ENCODE measurements at regions not wholly inside any gene's neighbourhood (a gene's known extent, or its start where the extent isn't known, plus 50 kb on each side); places are given as distances from the start of the nearest gene placed in this dataset.

DNA sequence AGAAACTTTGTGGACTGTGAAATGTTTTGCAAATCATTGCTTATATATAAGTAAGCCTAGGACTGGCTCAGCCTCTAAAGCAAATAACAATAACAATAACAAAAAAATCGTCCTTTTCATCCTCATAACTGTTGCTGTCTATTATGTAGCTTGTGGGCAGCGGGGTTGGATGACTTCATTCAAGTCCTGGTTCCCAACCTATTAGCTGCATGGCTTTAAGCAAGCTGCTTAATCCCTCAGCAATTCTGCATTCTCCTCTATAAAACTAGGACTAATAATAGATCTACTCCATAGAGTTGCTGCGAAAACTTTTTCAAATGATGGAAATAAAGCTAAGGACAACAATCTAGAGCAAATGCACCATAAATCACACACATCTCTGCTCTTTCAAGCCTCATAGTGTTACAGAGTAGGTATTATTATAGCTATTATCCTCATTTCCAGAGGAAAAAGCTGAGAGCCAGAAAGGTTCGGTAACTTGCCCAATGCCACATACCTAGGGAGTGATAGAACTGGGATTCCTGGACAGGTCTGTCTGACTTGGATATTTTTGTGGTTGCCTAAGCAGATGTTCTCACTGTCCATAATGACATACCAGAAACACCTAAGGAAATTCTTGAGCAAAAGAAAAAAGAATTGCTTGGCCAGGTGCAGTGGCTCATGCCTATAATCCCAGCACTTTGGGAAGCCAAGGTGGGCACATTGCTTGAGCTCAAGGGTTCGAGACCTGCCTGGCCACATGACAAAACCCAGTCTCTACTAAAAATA lies 98.8 kb upstream of the ADRA1B start:
- Histone ChIP-seq H3K4me1 (replicated peaks) (peaks cover 9% of the 10 kb centered on the region), H3K27me3 (replicated peaks) (no peaks in the 10 kb centered on the region), H3K4me3 (no peak overlapping the region), H3K9me3 (replicated peaks) (no peaks in the 10 kb centered on the region), H3K36me3 (no peaks in the 10 kb centered on the region), H3K27ac (no peak overlapping the region)
- peak in 1 of 2 experiments; percentile 16 for DNase-seq (ENCODE audit: low read depth in 1 of 2, low spot score in 2 of 2)

GRCh38 chr5:159819591-159820411 lies 96.5 kb upstream of the ADRA1B start:
- Histone ChIP-seq H3K36me3 (no peaks in the 10 kb centered on the region), H3K4me3 (no peak overlapping the region), H3K9me3 (replicated peaks) (no peaks in the 10 kb centered on the region), H3K27ac (no peak overlapping the region), H3K4me1 (replicated peaks) (peaks cover 14% of the 10 kb centered on the region), H3K27me3 (replicated peaks) (no peaks in the 10 kb centered on the region)
- no peak for DNase-seq (ENCODE audit: low read depth in 1 of 2, low spot score in 2 of 2)

- no peaks in the 10 kb centered on the region for H3K36me3 ChIP-seq
- H3K27ac ChIP-seq, result no peak overlapping the region
- H3K9me3 ChIP-seq (replicated peaks), result no peaks in the 10 kb centered on the region
- peaks cover 23% of the 10 kb centered on the region for H3K4me1 ChIP-seq (replicated peaks)
- H3K27me3 ChIP-seq (replicated peaks), result no peaks in the 10 kb centered on the region
- no peak for DNase-seq (ENCODE audit: low read depth in 1 of 2, low spot score in 2 of 2)
- no peak overlapping the region for H3K4me3 ChIP-seq
These were observed 95.6 kb upstream of the ADRA1B start for GRCh38 chr5:159820692-159821091.

DNA sequence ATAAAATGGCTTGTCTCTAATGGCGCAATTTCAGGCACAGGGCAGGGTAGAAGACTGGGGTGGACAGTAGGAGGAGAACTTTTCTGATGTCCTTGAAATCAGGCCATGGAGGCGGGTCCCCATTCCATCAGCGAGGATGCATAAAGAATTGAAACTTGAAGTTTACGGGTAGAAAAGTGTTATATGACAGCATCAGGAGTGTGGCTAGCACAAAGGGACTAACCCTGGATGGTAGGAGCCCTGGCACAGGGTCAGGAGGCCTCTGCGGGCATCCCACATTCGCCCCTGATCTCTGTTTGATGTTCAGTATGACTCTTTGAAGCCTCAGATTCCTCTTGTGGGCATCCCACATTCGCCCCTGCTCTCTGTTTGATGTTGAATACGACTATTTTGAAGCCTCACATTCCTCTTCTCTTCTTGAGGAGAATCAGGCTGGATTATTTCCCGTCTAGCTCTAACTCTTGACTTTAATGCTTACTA lies 94.8 kb upstream of the ADRA1B start:
- Histone ChIP-seq H3K4me3 (no peak overlapping the region), H3K36me3 (no peaks in the 10 kb centered on the region), H3K4me1 (replicated peaks) (peaks cover 31% of the 10 kb centered on the region), H3K9me3 (replicated peaks) (no peaks in the 10 kb centered on the region), H3K27ac (no peak overlapping the region), H3K27me3 (replicated peaks) (no peaks in the 10 kb centered on the region)
- no peak for DNase-seq (ENCODE audit: low read depth in 1 of 2, low spot score in 2 of 2)

DNA sequence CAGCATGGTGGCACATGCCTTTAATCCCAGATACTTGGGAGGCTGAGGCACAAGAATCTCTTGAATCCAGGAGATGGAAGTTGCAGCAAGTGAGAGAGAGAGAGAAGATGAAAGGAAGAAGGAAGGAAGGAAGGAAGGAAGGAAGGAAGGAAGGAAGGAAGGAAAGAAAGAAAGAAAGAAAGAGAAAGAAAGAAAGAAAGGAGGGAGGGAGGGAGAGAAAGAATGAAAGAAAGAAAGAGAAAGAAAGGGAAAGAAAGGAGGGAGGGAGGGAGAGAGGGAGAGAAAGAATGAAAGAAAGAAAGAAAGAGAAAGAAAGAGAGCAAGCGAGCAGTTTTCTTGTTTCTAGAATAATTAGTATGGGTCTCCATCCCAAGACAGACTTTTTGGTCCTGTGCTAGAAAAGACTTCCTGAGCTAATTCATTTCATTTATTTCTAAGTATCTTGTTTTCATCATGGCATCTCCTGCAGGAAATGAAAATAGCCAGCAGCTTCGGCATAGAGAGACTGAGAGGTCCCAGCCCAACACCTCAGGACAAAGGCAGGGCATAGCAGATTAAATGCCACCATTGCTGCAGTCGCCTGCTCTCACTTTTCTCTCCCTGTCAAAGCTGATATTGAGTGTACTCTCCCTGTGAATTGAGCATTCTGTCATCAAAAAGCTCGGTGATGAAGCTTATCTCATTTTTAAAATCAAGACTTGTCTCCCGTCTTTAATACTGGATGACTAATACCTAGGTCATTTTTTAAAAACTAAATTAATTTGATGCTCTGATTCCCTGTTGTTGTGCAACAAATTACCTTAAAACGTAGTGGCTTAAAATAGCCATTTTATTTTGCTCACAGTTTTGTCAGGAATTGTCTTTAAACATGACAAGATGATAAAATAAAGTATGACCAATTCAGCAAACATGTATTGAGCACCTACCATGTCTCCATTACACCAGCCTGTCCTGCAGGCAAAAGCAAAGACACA lies 91.8 kb upstream of the ADRA1B start:
- no peak overlapping the region for H3K4me3 ChIP-seq
- H3K4me1 ChIP-seq (replicated peaks), result peaks cover 36% of the 10 kb centered on the region
- no peaks in the 10 kb centered on the region for H3K27me3 ChIP-seq (replicated peaks)
- DNase-seq (ENCODE audit: low read depth in 1 of 2, low spot score in 2 of 2), result no peak
- no peaks in the 10 kb centered on the region for H3K9me3 ChIP-seq (replicated peaks)
- no peaks in the 10 kb centered on the region for H3K36me3 ChIP-seq
- no peak overlapping the region for H3K27ac ChIP-seq

GRCh38 chr5:159825551-159826051 lies 90.7 kb upstream of the ADRA1B start:
- no peak for DNase-seq (ENCODE audit: low read depth in 1 of 2, low spot score in 2 of 2)
- no peak overlapping the region for H3K27ac ChIP-seq
- no peak overlapping the region for H3K4me3 ChIP-seq
- no peaks in the 10 kb centered on the region for H3K36me3 ChIP-seq
- no peaks in the 10 kb centered on the region for H3K27me3 ChIP-seq (replicated peaks)
- no peaks in the 10 kb centered on the region for H3K9me3 ChIP-seq (replicated peaks)
- H3K4me1 ChIP-seq (replicated peaks), result peaks cover 28% of the 10 kb centered on the region

- H3K4me1 ChIP-seq (replicated peaks), result peaks cover 28% of the 10 kb centered on the region
- peak; percentile 51 to 64 for DNase-seq (ENCODE audit: low read depth in 1 of 2, low spot score in 2 of 2)
- no peak overlapping the region for H3K27ac ChIP-seq
These were observed 89.7 kb upstream of the ADRA1B start for GRCh38 chr5:159826351-159827214.

DNA sequence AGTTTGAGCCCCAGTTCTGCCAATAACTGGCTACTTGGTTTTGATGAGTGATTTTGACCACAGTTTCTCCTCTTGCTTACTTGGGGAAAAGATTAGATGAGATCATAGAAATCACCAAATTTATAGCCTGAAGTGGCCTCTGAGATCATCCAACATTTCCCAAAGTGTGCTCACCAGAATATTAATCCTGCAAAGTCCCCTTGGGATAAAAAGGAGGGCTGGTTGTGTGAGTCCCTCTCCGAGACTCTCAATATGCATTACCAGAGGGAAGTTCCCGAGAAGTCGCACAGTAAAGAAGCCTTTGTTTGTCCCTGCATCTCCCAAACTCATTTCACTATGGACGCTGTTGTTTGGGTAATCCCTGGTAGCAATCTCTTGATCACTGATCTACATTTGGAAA lies 88.4 kb upstream of the ADRA1B start:
- no peaks in the 10 kb centered on the region for H3K9me3 ChIP-seq (replicated peaks)
- H3K27ac ChIP-seq, result no peak overlapping the region
- H3K4me1 ChIP-seq (replicated peaks), result peaks cover 28% of the 10 kb centered on the region
- no peak for DNase-seq (ENCODE audit: low read depth in 1 of 2, low spot score in 2 of 2)
- no peak overlapping the region for H3K4me3 ChIP-seq
- no peaks in the 10 kb centered on the region for H3K36me3 ChIP-seq
- no peaks in the 10 kb centered on the region for H3K27me3 ChIP-seq (replicated peaks)

More at GRCh38 chr5:159826351-159827214, 89.7 kb upstream of the ADRA1B start:
- H3K36me3 ChIP-seq, result no peaks in the 10 kb centered on the region
- H3K27me3 ChIP-seq (replicated peaks), result no peaks in the 10 kb centered on the region
- no peaks in the 10 kb centered on the region for H3K9me3 ChIP-seq (replicated peaks)
- H3K4me3 ChIP-seq, result no peak overlapping the region

DNA sequence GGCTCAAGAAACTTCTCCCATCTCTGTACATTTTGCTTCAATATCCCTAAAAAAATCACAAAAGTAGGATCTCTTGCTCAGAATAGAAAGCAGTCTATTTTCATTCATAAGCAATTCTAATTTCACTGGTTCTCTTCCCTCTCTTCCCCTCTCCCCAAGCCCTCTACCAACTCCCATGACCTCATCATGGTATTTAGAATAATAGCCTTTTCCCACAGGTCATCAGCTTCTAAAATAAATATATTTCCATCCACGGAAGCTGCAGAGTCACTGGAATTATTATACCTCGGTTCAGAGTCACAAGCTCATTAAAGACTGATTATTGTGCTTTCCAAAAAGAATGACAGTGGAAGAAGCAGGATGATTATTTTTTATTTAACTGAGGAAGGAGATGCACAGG lies 84.2 kb upstream of the ADRA1B start:
- no peaks in the 10 kb centered on the region for H3K27me3 ChIP-seq (replicated peaks)
- H3K27ac ChIP-seq, result no peak overlapping the region
- H3K36me3 ChIP-seq, result no peaks in the 10 kb centered on the region
- no peaks in the 10 kb centered on the region; the same call in 1 of the 2 replicates for H3K9me3 ChIP-seq (replicated peaks)
- H3K4me3 ChIP-seq, result no peak overlapping the region
- no peak for DNase-seq (ENCODE audit: low read depth in 1 of 2, low spot score in 2 of 2)
- peaks cover 11% of the 10 kb centered on the region for H3K4me1 ChIP-seq (replicated peaks)

DNA sequence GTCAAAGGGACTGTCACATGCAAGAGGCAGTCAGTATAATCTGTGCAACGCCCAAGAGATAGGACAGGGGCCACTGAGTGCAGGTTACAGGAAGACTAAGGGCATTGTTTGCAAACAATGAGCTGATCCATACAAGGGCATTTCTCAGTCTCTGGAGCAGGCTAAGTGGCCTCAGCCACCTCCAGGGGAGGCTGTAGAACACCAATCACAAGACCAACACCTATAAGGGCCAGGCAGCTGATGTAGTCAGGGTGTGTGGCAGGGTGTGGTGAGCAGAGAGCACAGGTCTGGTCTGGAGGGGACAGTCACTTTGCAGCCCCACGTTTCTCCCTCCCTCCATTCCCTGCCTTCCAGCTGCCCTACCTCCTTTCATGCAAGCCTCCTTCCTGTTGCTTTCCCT lies 83.2 kb upstream of the ADRA1B start:
- no peaks in the 10 kb centered on the region for H3K27me3 ChIP-seq (replicated peaks)
- H3K4me1 ChIP-seq (replicated peaks), result peaks cover 10% of the 10 kb centered on the region
- no peak for DNase-seq (ENCODE audit: low read depth in 1 of 2, low spot score in 2 of 2)
- no peaks in the 10 kb centered on the region for H3K36me3 ChIP-seq
- H3K27ac ChIP-seq, result no peak overlapping the region
- no peaks in the 10 kb centered on the region; the same call in 1 of the 2 replicates for H3K9me3 ChIP-seq (replicated peaks)
- no peak overlapping the region for H3K4me3 ChIP-seq

DNA sequence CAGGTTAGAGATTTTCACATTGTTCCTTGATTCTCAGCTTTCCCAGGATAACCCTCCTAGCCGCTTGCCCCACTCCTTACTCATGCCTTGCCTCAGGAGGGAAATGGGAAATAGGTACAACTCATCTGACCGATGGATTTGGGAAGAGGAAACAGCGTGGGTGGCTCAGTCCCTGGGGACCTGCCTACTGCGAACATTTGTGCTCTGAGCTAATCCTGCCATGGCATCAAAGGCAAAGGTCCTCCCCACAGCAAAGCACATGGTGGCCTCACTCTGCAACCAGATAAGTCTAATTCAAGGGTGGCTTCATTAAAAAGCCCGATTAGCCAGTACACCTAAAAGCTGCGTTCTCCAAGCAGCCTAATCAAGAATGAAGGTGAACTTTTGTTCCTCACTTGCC lies 82.4 kb upstream of the ADRA1B start:
- Histone ChIP-seq H3K36me3 (no peaks in the 10 kb centered on the region), H3K4me1 (replicated peaks) (peaks cover 14% of the 10 kb centered on the region), H3K9me3 (replicated peaks) (peaks cover 2% of the 10 kb centered on the region; the same call in 1 of the 2 replicates), H3K27me3 (replicated peaks) (no peaks in the 10 kb centered on the region), H3K27ac (no peak overlapping the region), H3K4me3 (no peak overlapping the region)
- DNase-seq (ENCODE audit: low read depth in 1 of 2, low spot score in 2 of 2), result no peak

DNA sequence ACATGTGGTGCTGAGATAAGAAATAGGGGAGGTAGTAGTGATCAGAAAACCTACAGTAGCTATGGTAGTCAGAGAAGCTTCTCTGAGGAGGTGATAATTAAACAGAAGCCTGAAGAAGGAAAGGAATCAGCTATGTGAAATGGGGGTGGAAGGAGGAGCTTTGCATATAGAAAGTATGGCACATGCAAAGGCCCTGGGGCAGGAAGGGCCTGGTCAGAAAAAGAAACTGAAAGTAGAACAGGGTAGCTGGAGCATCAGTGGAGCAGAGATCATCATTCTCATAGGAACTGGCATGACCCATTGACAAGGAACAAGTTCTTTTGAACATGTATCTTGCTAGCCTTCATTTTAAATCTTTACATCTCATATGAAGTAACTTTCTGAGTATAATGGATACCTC lies 80.7 kb upstream of the ADRA1B start:
- Histone ChIP-seq H3K4me1 (replicated peaks) (peaks cover 20% of the 10 kb centered on the region), H3K27me3 (replicated peaks) (no peaks in the 10 kb centered on the region), H3K9me3 (replicated peaks) (peaks cover 2% of the 10 kb centered on the region; the same call in 1 of the 2 replicates), H3K36me3 (no peaks in the 10 kb centered on the region), H3K4me3 (no peak overlapping the region), H3K27ac (no peak overlapping the region)
- DNase-seq (ENCODE audit: low read depth in 1 of 2, low spot score in 2 of 2), result no peak

All from SJSA1 (cell line).